ENCODE measurements at regions not wholly inside any gene's neighbourhood (a gene's known extent, or its start where the extent isn't known, plus 50 kb on each side); places are given as distances from the start of the nearest gene placed in this dataset.
"Not testable (repeated sequence)": the region's sequence is repeated elsewhere in the genome, so short reads cannot be mapped to it uniquely, and the experiment has no call there.

DNA sequence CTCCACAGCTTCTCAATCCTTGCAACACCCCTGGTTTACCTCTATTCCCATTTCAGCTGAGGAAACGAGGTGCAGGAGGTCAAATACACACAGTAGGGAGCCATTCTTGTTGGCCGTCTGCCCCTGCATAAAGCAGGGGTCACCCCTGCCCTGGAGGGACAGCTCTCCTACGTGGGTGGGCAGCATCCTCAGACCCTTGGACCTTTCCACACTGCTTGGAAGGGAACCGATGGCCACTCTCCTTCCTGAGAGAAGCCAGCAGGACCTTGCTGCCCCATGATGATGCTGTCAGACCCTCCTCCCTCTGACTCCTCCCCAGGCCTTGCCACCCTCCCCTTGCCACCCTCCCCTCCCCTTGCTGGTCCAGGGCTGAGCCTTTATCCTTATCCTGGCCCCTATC, 121.1 kb upstream of the SYT13 start:
- no peak for DNase-seq (ENCODE audit: low read depth)

DNA sequence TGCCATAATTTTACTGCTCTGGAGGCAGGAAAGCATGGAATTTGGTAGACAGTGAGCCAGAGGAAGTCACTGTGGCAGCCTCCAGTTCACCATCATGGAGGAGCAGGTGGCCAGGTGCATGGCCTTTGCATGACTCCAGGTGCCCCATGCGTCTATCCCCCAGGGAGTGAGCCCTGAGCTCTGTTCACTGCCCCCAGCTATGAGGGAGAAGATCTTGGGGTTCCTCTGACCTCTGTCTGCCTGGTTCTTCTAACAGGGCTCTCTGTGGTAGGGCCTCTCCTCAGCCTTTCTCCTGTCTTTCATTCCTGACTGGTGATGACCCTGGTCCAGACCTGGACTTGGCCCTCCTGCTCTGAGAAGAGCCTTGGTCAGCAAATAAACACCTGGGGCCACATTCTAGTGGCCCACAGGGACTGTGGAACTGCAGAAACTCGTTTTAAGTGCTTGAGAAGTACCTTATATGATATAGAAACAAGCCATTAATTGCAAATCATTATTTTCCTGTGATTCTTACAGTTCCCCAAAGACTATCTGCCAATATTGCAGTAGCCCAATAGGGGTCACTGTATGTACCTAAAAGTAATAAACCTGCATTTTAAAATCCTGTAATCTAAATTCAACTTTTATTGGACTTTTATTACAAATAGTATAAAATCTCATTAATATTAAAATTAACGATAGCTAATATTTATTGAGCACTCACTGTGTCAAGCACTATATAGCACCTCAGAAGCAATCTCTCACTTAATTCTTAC, 120.0 kb upstream of the SYT13 start:
- DNase-seq (ENCODE audit: low read depth) = no peak

GRCh38 chr11:45403521-45403920, 117.4 kb upstream of the SYT13 start:
- not testable (repeated sequence) for DNase-seq (ENCODE audit: low read depth)

DNA sequence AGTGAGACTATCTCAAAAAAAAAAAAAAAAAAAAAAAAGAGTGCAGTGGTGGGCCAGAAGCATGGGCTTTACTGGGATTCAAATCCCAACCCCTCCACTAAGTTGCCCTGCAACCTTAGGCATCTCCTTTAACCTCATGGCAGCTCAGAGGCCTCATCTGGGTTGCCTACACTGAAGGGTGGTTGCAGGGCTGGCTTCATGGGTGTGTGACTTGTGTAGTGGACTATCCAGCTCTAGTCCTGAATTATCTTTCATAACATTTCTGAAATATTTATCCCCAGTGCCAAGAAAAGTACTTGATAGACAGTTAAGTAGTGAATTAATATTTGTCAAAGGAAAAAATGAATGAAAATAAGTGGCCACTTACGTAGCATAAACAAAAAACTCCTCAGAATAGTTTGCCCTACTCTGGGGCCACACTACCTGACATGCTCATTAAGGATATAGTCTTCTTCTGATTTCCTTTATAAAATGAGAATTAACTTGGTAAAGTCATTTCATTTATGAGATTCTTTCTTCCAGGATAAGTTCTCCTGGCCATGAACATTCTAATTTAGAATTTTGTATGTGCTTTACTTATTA, 116.0 kb upstream of the SYT13 start:
- DNase-seq (ENCODE audit: low read depth) = no peak

DNA sequence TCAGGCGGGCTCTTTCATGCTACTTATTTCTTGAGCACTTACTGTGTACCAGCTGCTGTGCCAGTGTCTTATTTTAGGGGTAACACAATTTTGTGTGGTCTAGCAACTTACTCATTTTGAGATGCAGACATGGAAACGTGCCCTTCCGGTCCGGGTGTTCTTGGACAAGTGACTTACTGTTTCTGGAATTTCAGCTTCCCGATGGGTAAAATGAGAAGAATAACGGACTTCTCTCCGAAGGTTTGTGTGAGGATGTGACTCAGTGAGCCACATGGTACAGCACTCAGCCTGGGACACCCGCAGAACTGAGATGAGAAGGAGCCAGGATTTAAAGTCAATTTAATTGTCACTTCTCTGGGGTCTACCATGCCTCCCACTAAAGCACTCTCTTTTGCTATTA, 114.5 kb upstream of the SYT13 start:
- DNase-seq (ENCODE audit: low read depth) = no peak

DNA sequence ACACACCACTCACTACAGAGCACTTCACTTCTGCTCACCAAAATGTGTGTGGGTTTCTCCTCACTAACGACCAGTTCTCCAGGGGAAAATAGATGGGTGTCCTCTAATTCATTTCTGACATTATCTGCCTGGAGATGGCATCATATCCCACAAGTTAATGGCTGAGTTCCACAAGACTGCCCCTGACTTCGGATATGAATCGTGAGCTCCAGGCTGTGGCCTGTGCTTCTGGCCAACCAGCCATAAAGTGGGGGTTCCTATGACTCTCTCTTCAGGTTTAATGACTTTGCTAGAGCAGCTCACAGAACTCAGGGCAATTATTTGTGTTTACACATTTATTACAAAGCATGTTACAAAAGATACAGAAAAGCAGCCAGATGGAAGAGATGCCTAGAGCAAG, 113.0 kb upstream of the SYT13 start:
- no peak for DNase-seq (ENCODE audit: low read depth)

DNA sequence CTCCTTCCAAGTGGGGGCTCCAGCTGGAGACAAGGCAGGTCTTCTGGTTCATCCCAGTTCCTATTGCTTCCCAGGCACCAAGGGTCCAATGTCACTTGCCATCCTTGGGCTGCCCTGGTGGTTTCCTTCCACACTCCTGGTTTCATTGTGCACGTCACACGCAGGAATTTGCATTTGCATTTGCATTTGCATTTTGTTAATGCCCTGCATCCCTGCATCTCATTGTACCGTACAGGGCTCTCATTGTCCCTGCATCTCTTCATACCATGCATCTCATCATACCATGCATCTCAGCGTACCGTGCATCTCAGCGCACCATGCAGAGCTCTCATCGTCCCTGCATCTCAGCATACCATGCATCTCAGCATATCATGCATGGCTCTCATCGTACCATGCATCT, 112.2 kb upstream of the SYT13 start:
- no peak for DNase-seq (ENCODE audit: low read depth)

- DNase-seq (ENCODE audit: low read depth) = no peak
Observed at GRCh38 chr11:45396394-45396793, 110.3 kb upstream of the SYT13 start.

DNA sequence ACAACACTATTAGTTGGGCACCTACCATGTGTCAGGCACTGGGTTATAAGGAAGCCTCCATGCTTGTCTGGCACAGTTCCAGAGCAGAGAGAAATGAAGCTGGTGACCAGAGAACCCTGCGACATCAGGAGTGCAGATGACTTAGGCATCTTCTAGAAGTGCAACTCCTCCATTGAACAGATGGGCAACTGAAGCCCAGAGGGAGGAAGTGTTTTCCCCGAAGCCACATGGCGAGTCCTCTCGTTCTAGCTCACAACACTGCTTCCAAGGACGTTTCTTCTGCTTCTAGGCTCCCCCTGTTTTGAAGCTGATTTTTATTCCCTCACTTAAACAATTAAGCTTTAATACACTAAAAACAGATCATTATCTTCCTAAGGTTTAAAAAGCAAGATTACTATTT, 109.8 kb upstream of the SYT13 start:
- no peak for DNase-seq (ENCODE audit: low read depth)

DNA sequence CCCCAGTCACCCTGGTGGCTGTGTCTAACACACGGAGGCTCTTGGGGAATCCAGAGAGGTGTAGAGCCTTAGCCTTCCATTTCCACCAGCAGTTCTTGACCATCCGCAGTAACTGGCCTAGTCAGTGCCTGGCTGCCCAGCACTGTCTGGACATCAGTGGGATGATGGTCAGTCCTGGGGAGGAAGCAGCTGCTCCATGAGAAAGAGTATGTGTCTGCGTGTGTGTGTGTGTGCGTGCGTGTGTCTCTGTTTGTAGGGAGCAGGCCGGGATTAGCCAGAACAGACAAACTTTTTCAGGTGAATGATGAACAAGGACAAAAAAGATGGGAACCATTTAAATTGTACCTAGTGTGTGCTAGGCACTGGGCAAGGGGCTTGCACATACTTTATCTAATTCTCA, 109.3 kb upstream of the SYT13 start:
- DNase-seq (ENCODE audit: low read depth) = no peak

DNA sequence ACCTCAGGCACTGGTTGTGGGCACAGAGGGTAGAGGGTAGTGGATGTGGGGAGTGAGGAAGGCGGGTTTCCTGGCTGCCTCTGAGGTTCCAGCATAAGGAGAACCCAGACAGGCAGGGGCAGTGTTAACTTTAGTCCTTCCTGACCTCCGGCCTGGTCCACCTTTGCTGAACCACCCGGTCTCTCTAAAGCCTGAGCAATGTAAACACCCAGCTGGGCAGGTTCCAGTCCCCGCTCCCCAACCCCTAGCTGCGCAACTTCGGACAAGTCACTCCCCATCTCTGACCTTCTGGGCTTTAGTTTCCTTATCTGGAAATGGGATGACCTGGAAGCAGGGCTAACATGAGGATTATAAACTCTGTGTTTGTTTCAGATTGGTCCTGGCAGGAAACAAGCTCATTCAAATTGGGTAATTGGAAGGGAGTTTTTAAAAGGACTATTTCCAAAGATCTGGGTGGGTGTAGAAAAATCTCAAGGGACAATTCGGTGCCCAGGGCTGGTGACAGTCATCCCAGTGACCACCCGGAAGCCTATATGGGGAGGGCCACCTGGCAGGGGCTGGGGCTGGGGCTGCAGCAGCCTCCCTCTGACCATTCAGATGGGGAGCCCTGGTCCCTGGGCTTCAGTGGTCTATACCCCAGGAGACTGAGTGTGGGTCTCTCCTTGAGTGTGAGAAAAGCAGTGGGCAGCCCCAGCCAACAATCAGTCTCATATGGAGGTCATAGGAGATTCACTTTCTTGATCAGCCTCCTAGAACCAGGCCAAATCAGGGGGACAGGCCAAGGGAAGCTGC, 108.3 kb upstream of the SYT13 start:
- no peak for DNase-seq (ENCODE audit: low read depth)

- DNase-seq (ENCODE audit: low read depth) = no peak
Observed at GRCh38 chr11:45393826-45394225, 107.7 kb upstream of the SYT13 start.

DNA sequence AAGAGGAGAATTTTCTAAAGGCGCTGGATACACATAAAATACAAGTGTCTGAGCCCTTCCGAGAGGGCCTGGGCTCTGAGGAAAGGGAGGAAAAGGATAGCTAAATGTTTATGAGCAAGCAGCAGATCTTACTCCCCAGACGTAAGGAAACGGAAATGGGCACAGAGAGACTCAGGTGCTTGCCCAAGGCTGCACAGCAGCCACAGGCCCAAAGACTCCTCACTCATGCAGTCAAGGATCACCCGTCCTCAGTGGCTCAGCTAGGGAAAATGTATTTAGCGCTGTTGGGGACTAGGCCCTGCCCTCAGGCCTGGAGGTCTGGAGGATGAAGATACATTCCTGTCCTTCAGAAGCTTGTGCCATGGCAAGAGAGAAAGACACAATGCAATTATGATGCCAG, 107.2 kb upstream of the SYT13 start:
- DNase-seq (ENCODE audit: low read depth) = no peak

DNA sequence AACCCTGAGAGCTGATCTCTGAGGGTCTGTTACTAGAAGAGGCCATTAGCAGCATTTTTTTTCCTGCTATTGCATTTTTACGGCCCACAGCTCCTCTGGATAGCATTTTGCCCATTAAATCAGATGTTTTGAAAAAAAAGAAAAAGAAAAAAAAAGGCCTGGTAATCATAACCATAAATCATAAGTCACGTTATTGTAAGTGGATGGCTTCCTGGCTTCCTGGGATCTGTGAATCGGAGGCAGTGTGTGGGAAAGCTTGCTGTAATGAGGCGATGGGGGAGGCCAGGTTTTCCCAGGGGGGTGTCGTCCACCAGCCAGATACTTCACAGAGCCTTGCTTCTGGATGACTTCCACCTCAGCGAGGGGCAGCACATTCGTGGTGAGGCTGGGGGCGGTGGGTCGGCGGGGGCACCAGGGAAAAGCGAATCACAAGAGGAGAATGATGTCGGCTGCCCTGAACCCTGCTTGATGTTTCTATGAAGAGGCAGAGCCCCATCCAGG, 106.5 kb upstream of the SYT13 start:
- no peak for DNase-seq (ENCODE audit: low read depth)

DNA sequence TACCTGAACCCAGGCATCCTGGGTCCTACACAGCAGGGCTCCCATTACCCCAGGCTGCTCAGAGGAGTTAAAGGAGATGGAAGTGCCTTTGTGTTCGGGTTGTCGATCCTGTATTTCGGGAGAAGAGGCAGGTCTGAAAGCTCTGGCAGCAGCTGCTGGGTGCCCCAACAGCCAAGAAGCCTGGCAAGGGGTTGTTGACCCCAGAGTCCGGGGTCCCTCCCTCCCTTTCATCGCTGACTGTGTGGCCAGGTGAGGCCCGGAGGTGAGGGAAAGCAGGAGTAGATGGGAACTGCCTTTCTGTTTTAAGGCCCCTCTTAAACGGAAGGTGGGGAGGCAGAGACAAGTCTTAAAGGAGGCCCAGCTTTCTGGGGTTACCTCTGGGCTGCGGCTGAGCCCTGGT, 106.0 kb upstream of the SYT13 start:
- DNase-seq (ENCODE audit: low read depth) = no peak

- no peak for DNase-seq (ENCODE audit: low read depth)
Observed at GRCh38 chr11:45391168-45391850, 105.2 kb upstream of the SYT13 start.

- no peak for DNase-seq (ENCODE audit: low read depth)
Observed at GRCh38 chr11:45390407-45390806, 104.3 kb upstream of the SYT13 start.

DNA sequence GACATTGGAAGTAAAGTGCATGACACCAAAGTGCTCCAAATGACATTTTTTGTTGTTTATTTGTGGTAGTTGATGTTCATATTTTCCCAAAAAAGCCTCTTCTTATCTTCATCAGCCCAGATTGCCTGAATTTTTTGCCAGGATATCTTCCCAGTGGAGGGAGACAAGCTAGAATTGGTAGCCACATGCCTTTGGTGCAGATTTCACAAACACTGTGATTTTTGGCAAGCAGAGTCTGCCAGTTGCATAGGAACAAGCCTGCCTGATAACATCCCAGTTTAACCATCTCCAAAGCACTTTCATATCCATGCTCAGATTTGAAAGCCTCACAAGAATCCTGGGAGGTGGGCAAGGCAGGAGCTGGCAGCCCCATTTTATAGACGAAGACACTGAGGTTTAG, 102.3 kb upstream of the SYT13 start:
- DNase-seq (ENCODE audit: low read depth) = no peak

- not testable (repeated sequence) for DNase-seq (ENCODE audit: low read depth)
Observed at GRCh38 chr11:45387885-45388284, 101.7 kb upstream of the SYT13 start.

DNA sequence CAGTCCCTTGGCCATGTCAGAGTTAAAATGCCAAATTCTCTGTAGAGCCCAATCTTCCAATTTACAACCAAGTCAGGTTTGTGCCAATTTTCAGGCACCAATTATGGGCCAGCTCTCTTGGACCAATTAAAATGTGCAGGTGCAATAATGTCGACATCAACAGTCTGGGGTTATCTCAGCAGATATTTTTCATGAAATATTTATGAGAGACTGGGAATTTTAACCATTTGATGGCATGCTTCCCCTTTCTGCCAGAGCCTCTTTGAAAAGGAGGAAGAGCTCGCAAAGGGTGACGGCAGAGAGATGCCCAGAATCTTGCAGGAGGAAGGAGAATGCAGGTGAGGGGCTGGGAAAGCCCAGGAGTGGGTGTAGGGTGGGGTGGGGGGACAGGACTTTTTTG, 100.8 kb upstream of the SYT13 start:
- DNase-seq (ENCODE audit: low read depth) = no peak

- DNase-seq (ENCODE audit: low read depth) = no peak
Observed at GRCh38 chr11:45385844-45386243, 99.7 kb upstream of the SYT13 start.

DNA sequence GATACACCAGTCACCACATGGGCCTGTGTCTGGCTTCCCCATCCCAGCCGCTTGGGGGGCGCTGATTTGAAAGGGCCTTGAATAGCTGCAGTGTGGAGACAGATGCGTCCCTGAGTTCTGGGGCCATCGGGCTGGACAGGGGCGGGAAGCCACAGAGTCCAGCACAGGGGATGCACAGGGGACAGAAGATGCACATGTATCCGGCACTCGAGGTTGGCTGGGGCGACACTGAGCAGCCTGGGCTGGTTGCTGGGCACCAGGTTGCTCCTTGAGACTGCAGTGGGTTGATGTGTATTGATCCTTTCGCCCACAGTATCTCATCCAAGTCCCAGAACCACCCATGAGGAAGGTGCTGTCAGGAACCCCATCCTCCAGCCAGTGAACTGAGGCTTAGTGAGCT, 99.3 kb upstream of the SYT13 start:
- DNase-seq (ENCODE audit: low read depth) = no peak
